Stimulated activated CD4-positive, alpha-beta T cell treated with anti-CD3 and anti-CD28 coated beads, Interleukin-12 subunit alpha, Interleukin-12 subunit beta, amount 100 ng/mL, for 24 hours (primary cell): ENCODE measurements at regions not wholly inside any gene's neighbourhood (a gene's known extent, or its start where the extent isn't known, plus 50 kb on each side); places are given as distances from the start of the nearest gene placed in this dataset.

Source experiments
- DNase-seq, 2 experiments: peaks; one replicate each; pipeline ENCODE4 v3.0.0-alpha.2; 2020; ENCODE audit warnings: low read depth in 2 of 2

DNA sequence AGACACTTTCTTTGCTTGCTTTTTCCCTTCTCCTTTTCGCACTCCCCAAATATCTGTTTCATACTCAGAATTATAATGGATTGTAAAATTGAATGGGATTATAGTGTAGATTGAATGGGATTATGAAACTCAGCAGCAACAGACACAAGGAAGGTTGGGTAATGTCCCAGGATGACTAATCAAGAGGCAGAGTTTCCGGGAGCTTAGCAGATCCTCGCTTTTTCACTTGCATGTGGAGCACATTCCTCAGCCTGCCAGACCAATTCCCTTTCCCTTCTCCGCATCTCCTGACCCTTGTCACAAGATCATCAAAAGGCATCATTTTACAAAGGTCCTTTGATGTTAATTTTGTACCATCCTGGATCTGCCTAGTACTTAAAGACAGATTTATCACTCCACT lies 55.1 kb upstream of the SLC1A1 start:
- no peak for DNase-seq

DNA sequence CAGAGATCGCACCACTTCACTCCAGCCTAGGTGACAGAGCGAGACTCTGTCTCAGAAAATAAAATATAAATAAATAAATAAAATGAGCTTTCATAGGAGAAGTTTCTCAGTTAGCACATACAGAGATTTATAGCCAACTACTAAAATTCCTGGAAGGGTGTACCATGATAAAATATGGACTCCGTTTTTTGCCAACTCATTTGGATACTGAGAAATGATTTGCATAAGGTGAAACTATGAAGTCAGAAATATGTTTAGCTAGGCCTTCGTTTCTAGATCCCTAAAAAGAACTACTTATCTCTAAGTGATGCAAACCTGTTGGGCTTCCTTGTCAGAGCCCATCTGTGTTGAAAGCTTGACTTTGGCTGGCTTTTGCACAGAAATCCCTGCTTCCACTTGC lies 56.9 kb upstream of the SLC1A1 start:
- DNase-seq = no peak

DNA sequence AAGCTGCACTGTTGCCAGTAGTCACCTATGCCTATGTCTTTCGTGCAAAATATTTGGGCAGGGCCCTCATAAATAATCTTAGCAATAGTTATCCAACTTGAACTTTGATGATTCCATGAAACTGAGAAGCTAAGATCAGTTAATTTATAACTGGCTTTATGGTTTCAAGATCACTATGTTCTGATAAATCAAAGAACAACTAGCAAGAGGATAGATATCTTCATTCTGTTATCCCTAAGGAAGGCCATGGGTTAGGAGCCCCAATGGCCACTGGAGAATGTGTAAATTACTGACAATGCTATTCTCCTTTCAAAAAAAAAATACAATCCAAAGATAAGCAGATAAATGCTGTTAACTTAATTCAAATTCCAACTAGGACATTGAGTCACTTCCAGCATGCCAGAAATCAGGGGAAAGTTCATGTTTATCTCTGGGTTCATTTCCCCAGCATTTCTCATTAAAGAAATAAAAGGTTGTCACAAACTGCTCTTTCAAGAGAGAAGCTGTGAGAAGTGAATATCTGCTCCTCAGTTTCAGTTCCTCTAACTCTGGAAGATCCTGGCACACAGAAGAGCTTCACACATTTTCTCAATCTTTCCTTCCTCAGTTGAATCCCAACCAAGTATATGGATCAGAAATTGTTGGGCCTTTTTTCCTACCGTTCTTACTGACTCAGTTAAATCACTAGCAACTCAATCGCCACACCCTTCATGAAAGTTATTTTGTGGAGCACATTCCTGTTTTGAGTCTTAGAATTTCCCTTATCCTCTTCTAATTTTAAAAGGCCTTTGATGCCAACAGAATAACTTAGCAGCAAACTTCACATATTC lies 59.6 kb upstream of the SLC1A1 start:
- DNase-seq = no peak

DNA sequence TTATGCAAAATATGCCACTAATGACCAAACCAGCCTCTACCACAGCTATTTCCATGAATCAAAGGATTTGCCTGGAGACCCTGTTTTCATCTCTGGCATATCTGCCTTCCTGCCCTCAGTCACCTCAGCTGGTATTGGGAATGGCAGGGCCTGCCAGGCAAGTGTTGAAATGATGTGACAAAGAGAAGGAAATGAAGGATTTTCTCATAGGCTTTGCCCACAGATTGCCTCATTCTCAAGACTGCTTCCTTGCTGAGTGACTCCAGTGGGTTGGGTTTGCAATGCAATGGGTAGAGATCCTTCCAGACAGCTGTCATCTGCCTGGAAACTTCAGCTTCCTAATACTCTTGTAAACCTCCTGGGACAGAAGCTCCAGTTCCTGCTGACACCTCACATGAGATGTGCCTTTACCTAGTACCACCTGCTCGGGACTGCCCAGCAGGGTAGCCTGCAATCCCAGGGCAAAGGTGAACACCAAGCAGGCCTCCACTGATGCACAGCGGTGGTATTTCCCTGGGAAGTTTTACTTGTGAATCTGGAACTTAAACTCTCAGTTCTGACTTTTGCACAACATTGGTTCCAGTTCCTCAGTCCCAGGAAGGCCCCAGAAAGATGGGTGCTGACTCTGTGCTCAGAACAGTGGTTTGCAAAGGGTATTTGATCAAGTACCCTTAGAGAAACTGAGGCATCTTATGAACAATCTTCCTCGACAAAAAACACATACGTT lies 64.8 kb upstream of the SLC1A1 start:
- no peak for DNase-seq

DNA sequence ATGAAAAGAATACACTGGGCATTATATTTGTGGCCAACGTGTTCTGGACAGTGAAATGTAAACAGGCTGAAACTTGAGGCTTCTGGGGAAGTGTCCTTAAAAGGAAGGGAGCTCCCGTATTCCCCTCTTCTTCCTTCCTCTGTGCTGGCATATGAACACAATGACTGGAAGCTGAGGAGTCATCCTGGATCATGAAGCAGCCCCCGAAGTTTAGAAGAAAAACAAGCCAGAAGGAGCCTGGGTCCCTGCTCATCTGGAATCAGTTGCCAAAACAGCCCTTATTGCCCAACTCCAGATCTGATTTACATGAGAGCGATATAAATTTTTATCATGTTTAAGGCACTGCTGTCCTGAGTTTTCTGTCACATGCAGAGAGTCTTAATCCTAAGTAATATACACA lies 65.4 kb upstream of the SLC1A1 start:
- no peak for DNase-seq

DNA sequence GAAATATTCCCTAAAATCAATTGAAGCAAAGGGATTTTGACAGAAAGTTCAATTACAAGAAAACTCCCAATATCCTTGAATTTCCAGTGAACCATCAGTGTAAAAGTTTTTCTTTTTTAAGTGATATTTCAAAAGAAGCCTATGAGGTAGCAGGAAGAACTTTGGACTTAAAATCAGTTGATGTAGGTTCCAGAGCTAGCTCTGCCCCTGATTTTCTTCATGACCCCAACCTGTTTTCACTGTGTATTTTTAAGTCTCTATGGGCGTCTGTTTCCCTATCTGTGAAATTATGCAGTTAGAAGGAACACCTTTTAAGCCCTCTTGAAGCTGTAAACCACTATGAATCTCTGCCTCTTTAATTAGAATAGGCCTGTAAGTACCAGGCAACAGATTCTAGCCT lies 66.2 kb upstream of the SLC1A1 start:
- DNase-seq = no peak

DNA sequence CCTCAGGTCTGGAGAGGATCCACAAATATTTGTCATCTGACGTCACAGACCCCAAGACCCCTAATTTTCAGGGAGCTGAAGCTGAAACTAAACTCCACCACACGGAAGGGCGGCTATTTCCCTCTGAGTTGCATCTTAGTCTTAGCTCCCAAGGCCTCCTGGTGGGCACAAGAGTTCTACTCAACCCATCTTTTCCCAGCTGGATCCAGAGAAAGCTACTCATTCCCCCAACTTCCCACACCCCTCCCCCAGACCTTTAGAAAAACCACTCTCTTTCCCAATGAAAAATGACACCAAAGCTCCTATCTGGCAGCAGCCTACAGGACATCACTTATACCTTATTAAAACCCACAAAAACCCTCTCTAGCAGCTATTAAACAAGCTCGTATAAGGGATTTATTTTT lies 67.1 kb upstream of the SLC1A1 start:
- DNase-seq = no peak

DNA sequence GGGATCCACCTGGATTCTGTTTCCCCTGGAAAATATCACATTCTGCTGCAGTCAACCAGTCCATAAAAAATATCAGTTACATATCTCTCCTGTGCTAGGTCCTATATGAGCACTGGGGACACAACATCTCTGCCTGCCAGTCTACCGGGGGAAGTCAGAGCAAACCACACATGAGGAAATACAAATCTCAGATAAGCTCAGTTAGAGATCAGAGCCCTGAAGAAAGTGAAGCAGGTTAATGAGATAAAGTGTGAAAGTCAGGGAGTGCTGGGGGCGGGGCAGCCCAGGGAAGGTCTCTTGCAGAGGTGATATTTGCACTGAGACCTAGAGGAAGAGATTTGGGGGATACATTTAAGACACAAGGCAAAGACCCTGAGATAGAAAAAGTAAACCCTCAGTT lies 67.8 kb upstream of the SLC1A1 start:
- no peak for DNase-seq

DNA sequence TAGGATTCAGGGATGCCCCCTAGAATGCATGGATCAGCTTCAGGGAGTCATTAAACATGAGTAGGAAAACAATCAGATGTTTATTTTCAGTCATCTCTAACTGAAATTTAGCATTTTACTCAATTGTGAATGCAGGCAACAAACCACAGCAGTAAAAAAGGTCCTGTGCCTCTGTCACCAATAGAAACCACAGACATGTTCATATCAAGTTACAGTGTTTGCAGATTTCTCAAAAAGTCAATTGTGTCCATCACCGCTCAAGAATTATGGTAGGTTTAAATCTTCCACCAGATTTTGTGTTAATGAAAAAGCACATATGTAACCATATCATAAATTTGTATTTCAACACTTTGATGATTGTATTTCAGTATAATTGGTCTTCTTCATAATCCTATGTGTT lies 68.4 kb upstream of the SLC1A1 start:
- DNase-seq = no peak

DNA sequence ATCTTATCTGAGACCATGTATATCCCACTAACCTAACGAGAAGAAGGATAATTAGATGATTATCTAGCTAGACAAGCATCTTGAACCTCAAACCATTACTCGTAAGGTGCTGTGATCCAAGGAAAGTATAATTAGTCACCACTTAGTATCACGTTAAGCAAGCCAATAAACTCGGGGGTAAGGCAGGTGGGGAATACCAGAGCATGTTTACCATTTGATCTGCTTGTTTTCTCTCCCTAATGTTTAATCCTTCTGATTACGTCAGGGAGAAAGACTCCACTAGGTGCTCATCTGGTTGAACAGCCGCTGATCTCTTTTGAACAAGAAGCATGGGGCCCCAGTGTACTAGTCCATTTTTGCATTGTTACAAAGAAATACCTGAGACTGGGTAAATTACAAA lies 69.9 kb upstream of the SLC1A1 start:
- DNase-seq = no peak

DNA sequence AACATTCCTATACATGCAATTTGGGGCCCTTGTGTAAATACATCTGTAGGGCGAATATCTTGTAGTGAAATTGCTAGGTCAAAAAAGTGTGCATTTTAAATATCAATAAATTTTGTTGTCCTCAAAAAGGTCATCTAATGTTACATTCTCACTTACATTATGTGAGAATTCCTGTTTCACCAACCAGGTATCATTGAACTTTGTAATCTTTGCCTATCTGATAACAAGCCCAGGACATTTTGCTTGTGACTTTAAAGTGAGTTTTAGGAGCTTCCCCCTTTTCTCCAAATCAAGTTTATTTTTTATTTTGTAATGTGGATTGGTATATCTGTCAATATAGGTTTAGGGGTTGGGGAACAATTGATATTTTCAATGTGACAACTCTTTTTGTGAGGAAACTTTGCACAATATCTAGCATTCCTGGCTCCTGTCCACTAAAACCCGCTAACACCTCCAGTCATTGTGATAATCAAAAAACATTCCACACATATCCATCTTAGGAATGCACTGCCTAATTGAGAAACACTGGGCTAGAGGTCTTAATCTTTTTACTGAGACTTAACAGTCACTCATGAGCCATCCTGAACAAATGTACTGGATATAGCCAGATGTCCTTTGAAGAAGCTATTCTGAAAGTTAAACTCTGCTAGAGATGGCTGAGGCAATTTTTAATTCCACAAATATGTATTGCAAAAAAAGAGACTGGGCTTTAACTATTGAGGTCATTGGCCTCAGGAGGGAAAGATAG lies 72.5 kb upstream of the SLC1A1 start:
- no peak for DNase-seq

DNA sequence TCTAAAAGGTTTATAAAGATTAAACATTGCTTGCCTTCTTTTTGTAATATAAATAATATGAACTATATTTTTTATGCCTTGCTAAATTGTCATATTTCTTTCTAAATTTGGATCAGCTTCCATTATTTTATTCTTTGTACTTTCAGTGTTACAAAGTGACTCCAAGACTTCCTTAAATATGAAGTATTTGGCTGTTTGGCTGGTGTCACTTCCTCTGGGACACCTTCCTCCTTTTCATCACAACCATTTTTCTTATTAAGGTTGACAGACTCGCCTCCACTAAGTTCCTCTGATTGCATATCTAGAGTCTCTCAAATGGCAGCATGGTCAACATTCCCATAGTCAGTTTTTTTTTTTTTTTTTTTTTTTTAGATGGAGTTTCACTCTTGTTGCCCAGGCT lies 73.8 kb upstream of the SLC1A1 start:
- no peak for DNase-seq

DNA sequence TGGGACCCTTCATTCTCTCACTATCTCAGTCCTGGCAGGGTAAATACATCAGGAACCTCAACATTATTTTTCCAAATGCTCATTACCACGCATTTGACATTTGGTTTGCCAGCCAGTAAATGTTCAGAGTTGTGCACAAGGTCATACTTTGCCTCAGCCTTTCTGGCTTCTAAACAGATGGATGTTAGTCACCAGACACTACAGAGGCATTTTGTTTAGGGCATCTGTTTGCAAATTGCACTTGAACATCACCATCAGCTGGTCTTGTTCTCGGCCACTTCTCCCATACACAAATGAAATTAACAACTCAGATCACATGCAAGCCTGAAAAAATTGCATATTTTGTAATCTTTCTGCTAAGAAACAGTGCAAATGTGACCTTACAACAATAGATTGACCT lies 75.0 kb upstream of the SLC1A1 start:
- no peak for DNase-seq

DNA sequence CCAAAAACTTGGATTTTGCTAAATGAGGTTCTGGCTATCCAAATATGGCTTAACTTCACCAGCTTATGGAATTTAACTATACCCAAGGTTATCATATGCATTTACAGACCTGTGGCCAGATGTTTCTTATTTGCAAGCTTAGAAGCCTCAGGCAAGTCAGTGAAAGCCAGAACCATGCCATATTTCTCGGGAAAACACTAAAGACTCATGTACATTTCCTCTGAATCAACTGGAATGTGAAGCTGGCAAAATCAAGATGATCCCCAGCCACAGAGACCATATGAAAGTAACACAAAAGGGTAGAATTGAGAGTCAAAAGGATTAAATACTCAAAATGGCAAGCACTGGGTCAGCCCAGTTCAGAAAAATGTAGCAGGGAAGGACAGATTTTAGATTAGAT lies 76.4 kb upstream of the SLC1A1 start:
- no peak for DNase-seq

DNA sequence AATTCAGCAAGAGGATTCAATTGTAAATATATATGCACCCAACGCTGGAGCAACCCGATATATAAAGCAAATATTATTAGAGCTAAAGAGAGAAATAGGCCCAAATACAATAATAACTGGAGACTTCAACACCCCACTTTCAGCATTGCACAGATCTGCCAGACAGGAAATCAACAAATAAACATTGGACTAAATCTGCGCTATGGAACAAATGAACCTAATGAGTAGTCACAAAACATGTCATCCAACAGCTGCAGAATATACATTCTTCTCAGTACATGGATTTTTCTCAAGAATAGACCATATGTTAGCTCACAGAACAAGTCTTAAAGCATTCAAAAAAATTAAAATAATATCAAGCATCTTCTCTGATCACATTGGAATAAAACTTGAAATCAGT lies 86.1 kb upstream of the SLC1A1 start:
- DNase-seq = no peak

DNA sequence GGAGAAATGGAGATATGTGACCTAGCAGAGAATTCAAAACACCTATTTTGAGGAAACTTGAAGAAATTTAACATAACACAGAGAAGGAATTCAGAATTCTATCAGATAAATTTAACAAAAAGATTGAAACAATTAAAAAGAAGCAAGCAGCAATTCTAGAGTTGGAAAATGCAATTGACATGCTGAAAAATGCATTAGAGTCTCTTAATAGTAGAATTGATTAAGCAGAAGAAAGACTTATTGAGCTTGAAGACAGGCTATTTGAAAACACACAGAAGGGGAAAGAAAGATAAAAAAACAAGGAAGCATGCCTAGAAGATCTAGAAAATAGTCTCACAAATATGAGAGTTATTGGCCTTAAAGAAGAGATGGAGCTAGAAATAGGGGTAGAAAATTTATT lies 87.8 kb upstream of the SLC1A1 start:
- DNase-seq = no peak

DNA sequence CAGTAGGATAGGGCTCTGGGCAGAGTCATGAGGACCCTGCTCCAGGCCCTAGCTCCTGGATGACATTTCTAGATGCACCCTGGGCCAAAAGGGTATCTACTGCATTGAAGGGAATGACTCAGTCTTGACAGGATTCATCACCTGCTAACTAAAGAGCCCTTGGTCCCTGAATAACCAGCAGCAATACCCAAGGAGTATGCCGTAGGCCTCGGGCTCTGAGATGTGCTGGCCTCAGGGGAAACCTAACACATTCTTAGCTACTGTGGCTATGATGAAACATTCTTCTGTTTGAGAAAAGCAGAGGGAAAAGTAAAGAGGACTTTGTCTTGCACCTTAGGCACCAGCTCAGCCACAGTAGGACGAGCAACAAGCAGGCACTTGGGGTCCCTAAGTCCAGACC lies 89.5 kb upstream of the SLC1A1 start:
- no peak for DNase-seq

DNA sequence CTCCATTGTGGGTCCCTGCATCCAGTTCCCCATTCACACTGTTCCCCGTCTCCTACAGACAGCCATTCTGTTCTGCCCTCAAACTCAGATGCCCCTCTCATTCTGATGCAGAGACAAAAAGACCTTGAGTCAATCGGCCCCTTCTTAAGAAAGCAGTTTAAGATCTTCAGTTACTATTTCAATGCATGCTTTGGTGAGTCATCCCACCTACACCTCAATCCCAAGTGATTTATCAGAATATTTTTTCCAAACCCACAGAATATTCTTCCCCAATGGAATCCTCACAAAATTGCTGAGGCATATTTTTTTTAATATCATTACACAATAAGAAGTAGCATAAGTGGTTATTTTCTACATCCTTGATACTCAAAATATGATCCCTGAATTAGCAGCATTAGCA lies 92.4 kb upstream of the SLC1A1 start:
- no peak for DNase-seq

DNA sequence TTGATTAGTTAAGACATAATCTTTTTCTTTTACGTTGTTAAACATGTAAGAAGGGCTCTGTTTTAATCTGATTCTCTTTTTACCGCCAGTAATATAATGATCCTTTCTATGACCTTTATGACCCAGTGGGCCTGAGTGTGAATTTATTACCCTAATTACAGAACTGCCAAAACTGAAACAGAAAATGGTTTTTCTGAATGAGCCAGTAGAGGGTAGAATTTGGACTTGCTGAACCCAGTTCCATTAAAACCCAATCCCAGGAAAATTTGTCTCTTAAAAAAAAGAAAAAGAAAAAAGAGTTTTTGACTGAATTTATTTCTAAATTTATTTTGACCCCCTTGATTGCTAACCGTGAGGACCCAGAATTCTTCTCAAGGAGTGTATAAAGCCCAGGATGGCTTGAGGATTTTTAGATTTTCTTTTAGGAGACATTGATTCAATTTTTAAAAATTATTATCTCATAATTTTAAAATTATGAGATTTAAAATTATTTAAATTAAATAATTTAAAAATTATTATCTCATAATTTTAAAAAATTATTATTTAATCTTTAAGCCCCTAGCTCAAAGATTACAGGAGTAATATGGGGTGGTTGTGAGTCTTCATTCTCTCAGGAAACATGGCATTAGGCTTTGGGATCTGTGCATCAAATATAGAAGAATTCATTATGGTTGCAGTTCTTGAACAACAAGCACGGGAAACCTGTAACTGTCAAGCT lies 94.1 kb upstream of the GLIS3 start:
- DNase-seq = no peak

DNA sequence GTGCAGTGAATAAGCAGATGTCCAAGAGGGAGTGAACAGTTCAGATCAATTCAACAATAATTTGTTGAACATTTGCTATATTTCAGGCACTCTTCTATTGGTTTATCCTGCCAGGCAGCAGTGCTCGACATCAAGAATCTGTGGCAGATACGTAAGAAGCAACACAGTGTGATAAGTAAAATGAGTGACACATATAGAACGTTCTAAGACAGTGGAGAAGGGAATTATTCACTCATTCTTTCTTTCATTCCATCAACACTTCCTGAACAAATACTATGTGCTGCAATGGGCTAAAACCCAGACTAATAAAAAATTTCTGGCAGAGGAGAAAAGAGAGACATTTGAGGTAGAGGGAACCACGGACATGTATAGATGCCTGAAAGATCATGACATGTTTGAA lies 89.9 kb upstream of the GLIS3 start:
- no peak for DNase-seq

DNA sequence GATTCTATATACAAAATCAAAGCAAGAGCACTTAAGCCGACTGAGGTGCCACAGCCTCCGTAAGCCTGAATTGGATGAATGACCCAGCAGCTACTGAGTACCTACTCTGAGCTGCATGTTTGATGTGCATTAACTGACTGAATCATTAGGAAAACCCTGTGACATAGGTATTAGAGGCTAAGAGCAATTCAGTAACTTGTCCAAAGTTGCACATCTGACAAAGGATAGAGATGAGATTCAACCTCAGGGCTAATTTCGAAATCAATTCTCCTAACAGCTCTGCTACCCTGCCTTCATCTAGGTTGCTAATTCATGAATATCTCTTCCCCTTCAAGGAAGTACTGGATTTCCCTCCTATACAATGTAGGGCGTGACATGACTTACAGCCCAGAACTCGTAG lies 89.1 kb upstream of the GLIS3 start:
- no peak for DNase-seq

DNA sequence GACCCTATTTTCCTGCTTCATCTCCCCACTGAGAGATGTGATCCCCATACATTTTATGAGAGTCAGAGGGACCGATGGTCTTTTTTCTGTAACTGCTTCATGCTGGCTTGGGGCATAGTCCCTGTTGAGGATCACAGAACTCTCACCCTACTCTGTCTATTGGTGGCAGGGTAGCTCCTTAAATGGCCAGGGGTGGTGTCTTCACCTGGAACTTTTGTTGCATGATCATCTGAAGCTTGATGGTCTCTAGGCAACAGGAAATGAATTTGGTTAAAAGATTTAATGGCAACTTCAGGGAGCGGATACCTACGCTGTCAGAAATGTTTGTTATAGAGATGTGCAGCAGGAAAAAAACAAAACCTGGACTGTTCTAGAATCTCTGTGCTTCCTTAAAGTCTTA lies 87.0 kb upstream of the GLIS3 start:
- no peak for DNase-seq
